AG04449 (cell line): ENCODE measurements at regions not wholly inside any gene's neighbourhood (a gene's known extent, or its start where the extent isn't known, plus 50 kb on each side); places are given as distances from the start of the nearest gene placed in this dataset.
A peak's percentile ranks its signal among the peaks of the same experiment; 100 is the strongest.

Experiments used
- CTCF ChIA-PET: fragments of 350-600 bp; formaldehyde crosslinking; extraction: SDS; loops from one replicate; lab custom pipeline; 2021; ENCODE audit warnings: antibody characterized with exemption; lab: Yijun Ruan, JAX
- POLR2A ChIA-PET: fragments of 400-600, 350-600 bp; formaldehyde crosslinking; extraction: SDS; loops from one replicate; lab custom pipeline; 2020; ENCODE audit warnings: antibody characterized with exemption, inconsistent platforms; lab: Yijun Ruan, JAX
- DNase-seq: peaks from one replicate; pipeline ENCODE4 v3.0.0-alpha.2; 2010; ENCODE audit warnings: low read depth, low spot score
- H3K4me3 ChIP-seq: 2 replicates; pipeline ENCODE4 v1.5.1; 2011; ENCODE audit warnings: low read depth, mild to moderate bottlenecking, control low read depth, low read length
- TF ChIP-seq, protein P1 (sequence below): IDR thresholded peaks from one replicate; pipeline ENCODE4 v1.5.1; 2011; ENCODE audit warnings: mild to moderate bottlenecking, moderate library complexity, low read length, control low read depth, inconsistent platforms; ENCODE audit not compliant: insufficient read depth; ENCODE audit errors: missing control alignments

DNA sequence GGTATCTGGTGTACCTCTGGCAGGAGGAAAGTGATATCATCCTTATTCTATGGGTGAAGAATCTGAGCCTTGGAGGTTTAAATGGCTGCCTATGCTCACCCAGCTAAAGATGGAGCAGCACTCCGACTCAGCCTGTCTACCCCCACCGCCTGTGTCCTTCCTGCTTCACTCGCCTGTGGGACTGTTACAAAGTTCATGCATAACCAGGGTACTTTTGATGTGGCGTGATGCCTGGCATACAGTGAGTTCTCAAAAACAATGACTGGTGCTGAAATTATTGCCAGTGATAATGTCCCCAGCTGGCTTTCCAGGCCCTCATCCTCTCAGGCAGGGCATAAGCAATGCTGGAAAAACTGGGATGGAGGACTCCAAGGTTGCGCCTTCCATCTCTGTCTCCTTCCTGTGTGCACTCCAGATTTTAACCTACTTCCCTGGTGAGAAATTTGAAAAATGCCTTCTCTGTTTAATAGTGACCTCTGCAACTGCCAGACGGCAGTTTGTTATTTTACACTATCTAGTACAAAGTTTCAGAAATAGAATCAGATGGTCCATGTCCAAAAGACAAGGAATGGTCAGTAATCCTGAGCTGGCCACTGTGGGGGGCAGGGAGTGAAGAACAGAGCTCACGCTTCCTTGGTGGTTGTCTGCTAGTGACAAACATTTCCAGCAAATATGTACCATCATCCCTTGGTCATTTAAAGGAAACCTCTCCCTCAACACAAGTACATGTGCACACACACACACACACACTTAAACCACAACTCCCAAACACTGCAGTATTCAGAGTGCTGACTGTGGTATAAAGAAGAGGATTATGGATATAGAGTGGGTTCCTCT is 86.5 kb upstream of the NMNAT3 start:
- no peak for DNase-seq
- ChIA-PET POLR2A (interaction anchor here (2.0 kb wide), 1 partner anchor 8 kb away, joined by 9 read pairs; no protein-coding TSS in a partner anchor), CTCF (interaction anchor here (1.0 kb wide), 1 partner anchor 8 kb away, joined by 3 read pairs; no protein-coding TSS in a partner anchor)
- H3K4me3 ChIP-seq, result no peak overlapping the region
- TF ChIP-seq, protein P1, sequence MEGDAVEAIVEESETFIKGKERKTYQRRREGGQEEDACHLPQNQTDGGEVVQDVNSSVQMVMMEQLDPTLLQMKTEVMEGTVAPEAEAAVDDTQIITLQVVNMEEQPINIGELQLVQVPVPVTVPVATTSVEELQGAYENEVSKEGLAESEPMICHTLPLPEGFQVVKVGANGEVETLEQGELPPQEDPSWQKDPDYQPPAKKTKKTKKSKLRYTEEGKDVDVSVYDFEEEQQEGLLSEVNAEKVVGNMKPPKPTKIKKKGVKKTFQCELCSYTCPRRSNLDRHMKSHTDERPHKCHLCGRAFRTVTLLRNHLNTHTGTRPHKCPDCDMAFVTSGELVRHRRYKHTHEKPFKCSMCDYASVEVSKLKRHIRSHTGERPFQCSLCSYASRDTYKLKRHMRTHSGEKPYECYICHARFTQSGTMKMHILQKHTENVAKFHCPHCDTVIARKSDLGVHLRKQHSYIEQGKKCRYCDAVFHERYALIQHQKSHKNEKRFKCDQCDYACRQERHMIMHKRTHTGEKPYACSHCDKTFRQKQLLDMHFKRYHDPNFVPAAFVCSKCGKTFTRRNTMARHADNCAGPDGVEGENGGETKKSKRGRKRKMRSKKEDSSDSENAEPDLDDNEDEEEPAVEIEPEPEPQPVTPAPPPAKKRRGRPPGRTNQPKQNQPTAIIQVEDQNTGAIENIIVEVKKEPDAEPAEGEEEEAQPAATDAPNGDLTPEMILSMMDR, result no peak

DNA sequence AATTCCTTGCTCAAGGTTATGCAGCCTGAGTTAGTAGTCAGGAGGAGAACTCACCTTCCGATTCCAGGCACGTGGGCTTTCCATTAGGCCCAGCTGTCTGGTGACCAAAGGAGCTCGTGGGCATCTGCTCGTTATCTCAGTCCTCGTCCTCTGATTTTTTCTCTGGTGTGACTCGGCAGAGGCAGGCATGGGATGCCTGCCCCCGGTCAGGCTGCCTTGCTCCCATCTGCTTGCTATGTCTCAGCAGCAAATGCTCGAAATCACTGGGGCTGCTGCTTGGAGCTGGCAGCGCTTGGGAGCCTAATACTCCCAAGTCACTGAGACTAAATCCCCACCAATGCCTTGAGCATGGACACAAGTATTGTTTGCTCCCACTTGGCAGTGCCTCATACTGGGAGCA is 84.5 kb upstream of the NMNAT3 start:
- ChIA-PET POLR2A (no interaction called here), CTCF (no interaction called here)
- DNase-seq, result no peak
- no peak overlapping the region for H3K4me3 ChIP-seq
- TF ChIP-seq, protein P1, result no peak

DNA sequence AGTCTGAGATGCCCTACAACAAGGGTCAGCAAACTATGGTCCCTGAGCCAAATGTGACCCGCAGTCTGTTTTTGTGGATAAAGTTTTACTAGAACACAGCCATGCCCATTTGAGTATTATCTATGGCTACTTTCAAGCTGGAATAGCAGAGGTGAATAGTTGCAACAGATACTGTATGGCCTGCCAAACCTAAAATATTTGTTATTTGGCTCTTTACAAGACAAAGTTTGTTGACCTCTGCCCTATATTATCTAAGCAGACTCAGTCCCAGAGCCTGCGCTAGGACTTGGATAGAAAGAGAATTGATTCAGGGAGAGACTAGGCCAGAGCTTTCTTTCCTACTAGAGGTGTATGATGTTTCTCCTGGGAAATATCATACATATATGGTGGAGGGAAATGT is 81.7 kb upstream of the NMNAT3 start:
- ChIA-PET CTCF (no interaction called here), POLR2A (interaction anchor here (1.1 kb wide), 1 partner anchor 13 kb away, joined by 4 read pairs; no protein-coding TSS in a partner anchor)
- TF ChIP-seq, protein P1, result no peak
- H3K4me3 ChIP-seq, result no peak overlapping the region
- no peak for DNase-seq

DNA sequence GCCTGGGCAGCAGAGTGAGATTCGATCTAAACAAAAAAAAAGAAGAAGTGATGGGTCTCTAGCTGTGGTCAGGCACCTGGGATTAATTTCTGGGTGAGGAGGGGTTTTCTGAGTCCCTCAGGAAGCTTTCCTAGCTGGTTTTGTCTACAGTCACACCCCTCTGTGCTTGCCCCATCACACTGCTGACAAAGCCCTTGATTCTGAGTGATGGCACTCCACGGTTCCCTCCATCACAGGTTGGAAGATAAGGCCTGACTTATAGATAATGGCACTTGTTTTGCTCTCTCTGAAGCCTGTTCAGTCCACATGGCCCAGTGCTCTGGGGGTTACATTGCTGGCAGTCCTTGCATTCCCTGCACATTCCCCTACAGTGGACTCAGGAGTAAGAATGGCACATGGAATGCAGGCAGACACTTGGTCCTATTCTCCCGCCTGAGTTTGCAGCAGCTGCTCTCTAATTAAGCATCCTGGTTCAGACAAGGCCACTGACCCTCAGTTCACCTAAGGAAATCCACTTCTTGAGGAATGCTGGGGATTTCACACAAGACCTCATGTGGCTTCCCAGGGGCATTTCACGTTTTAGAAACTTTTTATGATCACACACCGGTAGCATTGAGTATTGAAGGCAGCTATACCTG is 81.0 kb upstream of the NMNAT3 start:
- TF ChIP-seq, protein P1, result no peak
- ChIA-PET POLR2A (interaction anchor here (1.1 kb wide), 1 partner anchor 14 kb away, joined by 4 read pairs; no protein-coding TSS in a partner anchor), CTCF (no interaction called here)
- peak; percentile 89 for DNase-seq
- H3K4me3 ChIP-seq, result no peak overlapping the region

DNA sequence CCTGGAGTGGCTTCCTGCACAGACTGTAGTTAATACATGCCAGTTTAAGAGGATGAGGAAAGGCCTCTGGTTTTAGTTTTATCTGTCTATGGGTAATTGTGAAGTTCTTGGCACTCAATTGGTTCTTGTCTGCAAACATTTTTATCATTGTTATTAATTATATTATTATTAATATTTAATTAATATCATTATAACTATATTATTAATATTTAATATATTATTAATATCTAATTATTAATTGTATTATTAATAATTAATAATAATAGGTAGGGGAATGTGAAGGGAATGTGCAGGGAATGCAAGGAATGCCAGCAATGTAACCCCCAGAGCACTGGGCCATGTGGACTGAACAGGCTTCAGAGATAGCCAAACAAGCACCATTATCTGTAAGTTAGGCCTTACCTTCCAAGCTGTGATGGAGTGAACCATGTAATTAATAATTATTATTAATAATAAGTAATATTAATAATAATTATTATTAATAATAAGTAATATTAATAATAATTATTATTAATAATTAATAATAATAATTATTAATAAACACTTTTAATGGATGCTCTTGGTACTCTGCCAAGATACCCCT is 79.8 kb upstream of the NMNAT3 start:
- H3K4me3 ChIP-seq, result no peak overlapping the region
- CTCF ChIA-PET, result no interaction called here
- POLR2A ChIA-PET, result no interaction called here
- DNase-seq, result no peak
- TF ChIP-seq, protein P1, result no peak

DNA sequence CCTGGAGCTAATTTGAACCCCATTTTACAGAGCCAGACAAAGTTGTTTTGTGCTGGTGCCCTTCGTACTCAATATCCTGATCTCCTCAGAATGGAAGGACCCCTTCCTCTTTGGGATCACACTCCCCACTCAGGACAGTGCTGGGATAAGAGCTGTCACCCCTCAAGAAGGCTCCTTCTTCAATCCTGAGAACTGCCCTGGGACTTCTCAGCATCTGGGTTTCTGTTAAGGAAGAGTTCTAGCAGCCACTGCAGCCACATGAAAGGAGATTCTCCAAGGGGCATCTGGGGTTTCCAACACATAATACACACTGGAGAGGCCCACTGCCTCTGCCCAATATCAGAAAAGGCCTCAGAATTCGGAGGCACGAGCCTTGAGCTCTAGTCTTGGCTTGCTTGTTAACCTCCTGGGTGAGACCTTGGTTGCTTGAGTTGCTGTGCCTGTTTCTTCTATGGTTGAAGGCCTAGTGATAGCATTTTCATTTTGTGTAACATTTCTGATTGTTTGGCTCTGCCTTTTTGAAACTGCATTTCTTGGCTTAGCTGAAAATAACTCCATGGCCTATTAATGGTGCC is 78.8 kb upstream of the NMNAT3 start:
- ChIA-PET POLR2A (no interaction called here), CTCF (no interaction called here)
- TF ChIP-seq, protein P1, result no peak
- no peak for DNase-seq
- no peak overlapping the region for H3K4me3 ChIP-seq
